Stomach (tissue), 4 donors: ENCODE measurements at regions not wholly inside any gene's neighbourhood (a gene's known extent, or its start where the extent isn't known, plus 50 kb on each side); places are given as distances from the start of the nearest gene placed in this dataset.

Source experiments
- CTCF ChIP-seq, 7 experiments: fragments of 450-650 bp in 4 of 7; fragments of 200-600 bp in 3 of 7; sonication (generic) in 3 of 7; IDR thresholded peaks; one replicate each; pipeline ENCODE4 v1.5.1; 2016 to 2019; ENCODE audit warnings: antibody characterized with exemption in 7 of 7, control low read depth in 2 of 7, mild to moderate bottlenecking in 1 of 7
- EP300 ChIP-seq: sonication (generic); formaldehyde crosslinking; IDR thresholded peaks from one replicate; pipeline ENCODE4 v1.6.1; 2017; ENCODE audit warnings: antibody characterized with exemption
- POLR2A ChIP-seq, 4 donors: fragments of 450-650 bp; IDR thresholded peaks; one replicate each; pipeline ENCODE4 v1.6.1; 2016; ENCODE audit warnings: antibody characterized with exemption in 4 of 4, control low read depth in 2 of 4, mild to moderate bottlenecking in 1 of 4, moderate library complexity in 1 of 4
- POLR2AphosphoS5 ChIP-seq, 3 donors: sonication (generic); formaldehyde crosslinking; IDR thresholded peaks; one replicate each; pipeline ENCODE4 v1.6.1; 2016; ENCODE audit warnings: antibody characterized with exemption in 3 of 3

GRCh38 chr2:573025-573424 is 104.2 kb downstream of the TMEM18 start:
- TF ChIP-seq CTCF (IDR thresholded peaks at IDR 0.05): no peak
- no peak for TF ChIP-seq POLR2AphosphoS5 (IDR thresholded peaks at IDR 0.05)
- no peak for TF ChIP-seq POLR2A (IDR thresholded peaks at IDR 0.05)
- no peak for TF ChIP-seq EP300
